ENCODE measurements at regions not wholly inside any gene's neighbourhood (a gene's known extent, or its start where the extent isn't known, plus 50 kb on each side); places are given as distances from the start of the nearest gene placed in this dataset.
"Not testable (repeated sequence)": the region's sequence is repeated elsewhere in the genome, so short reads cannot be mapped to it uniquely, and the experiment has no call there.

- DNase-seq (ENCODE audit: low read depth), result not testable (repeated sequence)
Observed at GRCh38 chr16:21487956-21488355, 111.4 kb upstream of the METTL9 start.

- not testable (repeated sequence) for DNase-seq (ENCODE audit: low read depth)
Observed at GRCh38 chr16:21499046-21499445, 100.3 kb upstream of the METTL9 start.

- DNase-seq (ENCODE audit: low read depth), result not testable (repeated sequence)
Observed at GRCh38 chr16:21501223-21501868, 98.0 kb upstream of the METTL9 start.

- peak; percentile 88 for DNase-seq (ENCODE audit: low read depth)
Observed at GRCh38 chr16:21501869-21502667, 97.3 kb upstream of the METTL9 start.

GRCh38 chr16:21503574-21503920 lies 95.8 kb upstream of the METTL9 start:
- DNase-seq (ENCODE audit: low read depth), result not testable (repeated sequence)

GRCh38 chr16:21503941-21504832 lies 95.2 kb upstream of the METTL9 start:
- DNase-seq (ENCODE audit: low read depth), result not testable (repeated sequence)

- DNase-seq (ENCODE audit: low read depth), result not testable (repeated sequence)
Observed at GRCh38 chr16:21505751-21506520, 93.4 kb upstream of the METTL9 start.

GRCh38 chr16:21506857-21507456 lies 92.4 kb upstream of the METTL9 start:
- DNase-seq (ENCODE audit: low read depth), result not testable (repeated sequence)

GRCh38 chr16:21507631-21508305 lies 91.6 kb upstream of the METTL9 start:
- not testable (repeated sequence) for DNase-seq (ENCODE audit: low read depth)

GRCh38 chr16:21508661-21509436 lies 90.5 kb upstream of the METTL9 start:
- DNase-seq (ENCODE audit: low read depth), result not testable (repeated sequence)

GRCh38 chr16:21509437-21510086 lies 89.8 kb upstream of the METTL9 start:
- not testable (repeated sequence) for DNase-seq (ENCODE audit: low read depth)

GRCh38 chr16:21510869-21511255 lies 88.5 kb upstream of the METTL9 start:
- DNase-seq (ENCODE audit: low read depth), result not testable (repeated sequence)

GRCh38 chr16:21511315-21512210 lies 87.8 kb upstream of the METTL9 start:
- DNase-seq (ENCODE audit: low read depth), result not testable (repeated sequence)

GRCh38 chr16:21512280-21513192 lies 86.8 kb upstream of the METTL9 start:
- DNase-seq (ENCODE audit: low read depth), result not testable (repeated sequence)

GRCh38 chr16:21513337-21513741 lies 86.0 kb upstream of the METTL9 start:
- DNase-seq (ENCODE audit: low read depth), result not testable (repeated sequence)

- not testable (repeated sequence) for DNase-seq (ENCODE audit: low read depth)
Observed at GRCh38 chr16:21513812-21514473, 85.4 kb upstream of the METTL9 start.

GRCh38 chr16:21514474-21514840 lies 84.9 kb upstream of the METTL9 start:
- not testable (repeated sequence) for DNase-seq (ENCODE audit: low read depth)
